ENCODE measurements at regions not wholly inside any gene's neighbourhood (a gene's known extent, or its start where the extent isn't known, plus 50 kb on each side); places are given as distances from the start of the nearest gene placed in this dataset.
"Not testable (repeated sequence)": the region's sequence is repeated elsewhere in the genome, so short reads cannot be mapped to it uniquely, and the experiment has no call there.

DNA sequence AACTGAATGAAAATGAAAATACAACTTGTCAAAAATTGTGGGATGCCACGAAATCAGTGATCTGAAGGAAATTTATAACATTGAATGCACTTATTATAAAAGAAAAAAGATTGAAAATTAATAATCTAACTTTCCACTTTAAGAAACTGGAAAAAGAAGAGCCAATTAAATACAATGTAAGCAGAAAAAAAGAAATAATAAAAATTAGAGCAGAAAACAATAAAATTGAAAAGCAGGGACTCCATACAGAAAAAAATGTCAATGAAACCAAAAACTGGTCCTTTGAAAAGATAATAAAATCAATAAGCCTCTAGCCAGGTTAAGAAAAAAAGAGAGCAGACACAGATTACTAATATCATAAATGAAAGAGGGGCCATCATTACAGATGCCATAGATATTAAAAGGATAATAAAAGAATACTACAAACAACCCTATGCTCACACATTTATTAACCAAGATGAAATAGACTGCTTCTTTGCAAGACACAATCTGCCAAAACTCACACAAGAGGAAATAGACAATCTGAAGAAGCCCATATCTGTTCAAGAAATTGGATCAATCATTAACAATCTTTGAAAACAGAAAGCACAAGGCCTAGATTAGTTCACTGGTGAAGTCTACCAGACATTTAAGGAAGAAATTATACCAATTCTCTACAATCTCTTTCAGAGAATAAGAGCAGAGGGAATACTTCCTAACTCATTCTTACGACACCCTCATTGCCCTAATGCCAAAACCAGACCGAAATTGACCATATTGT lies 233.8 kb upstream of the NEBL start:
- Mint-ChIP-seq H3K4me1 (peaks cover 9% of the 10 kb centered on the region), H3K4me3 (no peak overlapping the region), H3K36me3 (ENCODE audit: low read depth) (no peaks in the 10 kb centered on the region), H3K27me3 (ENCODE audit: low read depth, poor library complexity) (no peaks in the 10 kb centered on the region), H3K9me3 (peaks cover 11% of the 10 kb centered on the region), H3K27ac (no peak overlapping the region)
- TF ChIP-seq, protein P1, sequence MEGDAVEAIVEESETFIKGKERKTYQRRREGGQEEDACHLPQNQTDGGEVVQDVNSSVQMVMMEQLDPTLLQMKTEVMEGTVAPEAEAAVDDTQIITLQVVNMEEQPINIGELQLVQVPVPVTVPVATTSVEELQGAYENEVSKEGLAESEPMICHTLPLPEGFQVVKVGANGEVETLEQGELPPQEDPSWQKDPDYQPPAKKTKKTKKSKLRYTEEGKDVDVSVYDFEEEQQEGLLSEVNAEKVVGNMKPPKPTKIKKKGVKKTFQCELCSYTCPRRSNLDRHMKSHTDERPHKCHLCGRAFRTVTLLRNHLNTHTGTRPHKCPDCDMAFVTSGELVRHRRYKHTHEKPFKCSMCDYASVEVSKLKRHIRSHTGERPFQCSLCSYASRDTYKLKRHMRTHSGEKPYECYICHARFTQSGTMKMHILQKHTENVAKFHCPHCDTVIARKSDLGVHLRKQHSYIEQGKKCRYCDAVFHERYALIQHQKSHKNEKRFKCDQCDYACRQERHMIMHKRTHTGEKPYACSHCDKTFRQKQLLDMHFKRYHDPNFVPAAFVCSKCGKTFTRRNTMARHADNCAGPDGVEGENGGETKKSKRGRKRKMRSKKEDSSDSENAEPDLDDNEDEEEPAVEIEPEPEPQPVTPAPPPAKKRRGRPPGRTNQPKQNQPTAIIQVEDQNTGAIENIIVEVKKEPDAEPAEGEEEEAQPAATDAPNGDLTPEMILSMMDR (IDR thresholded peaks at IDR 0.05), result no peak
- no peak for DNase-seq

- H3K4me3 Mint-ChIP-seq, result no peak overlapping the region
- DNase-seq, result no peak
- H3K4me1 Mint-ChIP-seq, result peaks cover 5% of the 10 kb centered on the region
- H3K9me3 Mint-ChIP-seq, result peaks cover 11% of the 10 kb centered on the region
- H3K27ac Mint-ChIP-seq, result no peak overlapping the region
- H3K27me3 Mint-ChIP-seq (ENCODE audit: low read depth, poor library complexity), result no peaks in the 10 kb centered on the region
- no peaks in the 10 kb centered on the region for H3K36me3 Mint-ChIP-seq (ENCODE audit: low read depth)
- TF ChIP-seq, protein P1 (IDR thresholded peaks at IDR 0.05), result no peak
Measured at GRCh38 chr10:21130108-21130507, 233.0 kb upstream of the NEBL start.

GRCh38 chr10:21125471-21126228 lies 228.5 kb upstream of the NEBL start:
- Mint-ChIP-seq H3K36me3 (ENCODE audit: low read depth) (no peaks in the 10 kb centered on the region), H3K9me3 (peaks cover 11% of the 10 kb centered on the region), H3K27me3 (ENCODE audit: low read depth, poor library complexity) (no peaks in the 10 kb centered on the region), H3K27ac (no peak overlapping the region), H3K4me3 (no peak overlapping the region), H3K4me1 (no peaks in the 10 kb centered on the region)
- TF ChIP-seq, protein P1 (IDR thresholded peaks at IDR 0.05), result no peak
- DNase-seq, result no peak

DNA sequence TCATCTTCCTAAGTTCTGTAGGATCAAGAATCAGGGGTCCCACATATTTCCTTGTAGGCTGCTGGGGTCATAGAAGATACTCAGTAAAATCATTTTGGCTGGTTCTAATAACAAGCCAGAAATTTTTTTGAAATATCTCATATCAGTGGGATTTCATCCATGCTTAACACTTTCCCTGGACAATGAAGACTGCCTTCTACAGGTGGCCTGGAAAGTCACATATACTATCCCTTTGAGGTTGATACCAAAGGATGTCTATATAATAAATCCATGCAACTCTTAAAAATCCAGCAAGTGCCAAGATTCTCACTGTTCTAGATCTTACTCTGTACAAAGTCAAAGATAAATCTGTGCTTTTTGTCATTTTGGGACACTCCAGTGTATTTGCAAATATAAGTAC lies 225.8 kb upstream of the NEBL start:
- DNase-seq, result no peak
- H3K4me1 Mint-ChIP-seq, result no peaks in the 10 kb centered on the region

DNA sequence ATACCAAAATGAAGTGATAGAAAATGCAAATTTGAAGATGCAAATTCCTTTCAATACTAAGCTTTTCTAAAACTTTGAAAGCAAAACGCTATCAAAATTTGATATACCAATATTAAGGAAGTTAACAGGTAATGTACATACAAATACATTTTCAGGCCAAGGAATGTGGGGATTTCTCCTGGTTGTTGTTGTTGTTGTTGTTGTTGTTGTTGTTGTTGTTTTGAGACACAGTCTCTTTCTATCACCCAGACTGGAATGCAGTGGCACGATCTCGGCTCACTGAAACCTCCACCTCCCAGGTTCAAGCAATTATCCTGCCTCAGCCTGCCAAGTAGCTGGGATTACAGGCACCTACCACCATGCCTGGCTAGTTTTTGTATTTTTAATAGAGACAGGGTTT lies 224.7 kb upstream of the NEBL start:
- not testable (repeated sequence) for DNase-seq; H3K4me3 Mint-ChIP-seq; H3K27me3 Mint-ChIP-seq (ENCODE audit: low read depth, poor library complexity); H3K36me3 Mint-ChIP-seq (ENCODE audit: low read depth); H3K9me3 Mint-ChIP-seq; H3K27ac Mint-ChIP-seq; H3K4me1 Mint-ChIP-seq

More for the DNA sequence above, 225.8 kb upstream of the NEBL start:
- H3K9me3 Mint-ChIP-seq, result peaks cover 3% of the 10 kb centered on the region
- no peak overlapping the region for H3K27ac Mint-ChIP-seq
- no peaks in the 10 kb centered on the region for H3K36me3 Mint-ChIP-seq (ENCODE audit: low read depth)
- H3K4me3 Mint-ChIP-seq, result no peak overlapping the region
- TF ChIP-seq, protein P1 (IDR thresholded peaks at IDR 0.05), result no peak
- H3K27me3 Mint-ChIP-seq (ENCODE audit: low read depth, poor library complexity), result no peaks in the 10 kb centered on the region

DNA sequence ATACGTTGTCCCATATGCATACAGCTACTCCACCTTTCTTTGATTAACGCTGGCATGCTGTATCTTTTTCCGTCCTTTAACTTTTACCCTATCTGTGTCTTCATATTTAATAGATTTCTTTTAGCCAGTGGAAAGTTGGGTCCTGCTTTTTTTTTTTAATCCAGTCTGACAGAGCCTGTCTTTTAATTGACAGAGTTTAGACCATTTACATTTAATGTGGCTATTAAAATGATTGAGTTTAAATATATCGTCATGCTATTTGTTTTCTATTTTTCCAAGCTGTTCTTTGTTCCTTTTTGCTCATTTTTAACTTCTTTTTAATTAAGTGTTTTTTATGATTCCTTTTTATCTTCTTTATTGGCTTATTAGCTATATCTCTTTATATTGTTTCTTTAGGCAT lies 217.6 kb upstream of the NEBL start:
- TF ChIP-seq, protein P1 (IDR thresholded peaks at IDR 0.05), result no peak
- H3K27ac Mint-ChIP-seq, result no peak overlapping the region
- no peaks in the 10 kb centered on the region for H3K4me1 Mint-ChIP-seq
- H3K36me3 Mint-ChIP-seq (ENCODE audit: low read depth), result peaks cover 16% of the 10 kb centered on the region
- no peak for DNase-seq
- H3K27me3 Mint-ChIP-seq (ENCODE audit: low read depth, poor library complexity), result peaks cover 10% of the 10 kb centered on the region
- peaks cover 30% of the 10 kb centered on the region for H3K9me3 Mint-ChIP-seq
- H3K4me3 Mint-ChIP-seq, result no peak overlapping the region
